ENCODE measurements at regions not wholly inside any gene's neighbourhood (a gene's known extent, or its start where the extent isn't known, plus 50 kb on each side); places are given as distances from the start of the nearest gene placed in this dataset.

- no peak for DNase-seq (ENCODE audit: low read depth)
These were observed 102.7 kb downstream of the LRRC70 start for GRCh38 chr5:62681117-62681850.

DNA sequence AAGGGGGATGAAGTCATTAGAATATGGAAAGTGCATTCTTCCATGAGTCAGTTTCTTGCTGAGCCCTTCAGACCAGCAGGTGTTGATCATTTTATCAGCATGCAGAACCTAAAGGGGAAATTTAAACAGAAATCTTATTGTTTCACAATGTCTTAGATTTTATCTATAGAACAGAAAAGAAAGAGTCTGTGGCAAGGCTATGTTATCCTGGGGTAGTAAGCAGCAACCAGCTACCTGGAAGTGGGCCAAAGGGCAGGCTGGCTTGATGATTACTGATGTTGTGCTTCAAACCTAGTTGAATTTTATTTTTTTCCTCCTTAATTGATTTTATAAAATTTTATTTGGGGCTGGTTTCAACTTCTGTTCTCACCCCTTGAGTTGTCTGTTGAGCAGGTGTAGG is 101.5 kb downstream of the LRRC70 start:
- no peak for DNase-seq (ENCODE audit: low read depth)
